IPS-18c (cell line): ENCODE measurements at regions not wholly inside any gene's neighbourhood (a gene's known extent, or its start where the extent isn't known, plus 50 kb on each side); places are given as distances from the start of the nearest gene placed in this dataset.
"Not testable (repeated sequence)": the region's sequence is repeated elsewhere in the genome, so short reads cannot be mapped to it uniquely, and the experiment has no call there.

Source experiments
- H3K4me3 ChIP-seq: 2 replicates; pipeline ENCODE4 v1.7.0; 2013; ENCODE audit warnings: low read depth, mild to moderate bottlenecking, low read length, moderate library complexity; ENCODE audit not compliant: insufficient read depth
- H3K9me3 ChIP-seq: one replicate; pipeline ENCODE4 v1.6.1; 2013; ENCODE audit warnings: mild to moderate bottlenecking, low read length, moderate library complexity; ENCODE audit not compliant: control insufficient read depth, insufficient read depth

GRCh38 chr14:82814339-82814738 is 1280.7 kb upstream of the SEL1L start:
- not testable (repeated sequence) for H3K4me3 ChIP-seq, H3K9me3 ChIP-seq

- H3K4me3 ChIP-seq, result no peak overlapping the region
- peaks cover 2% of the 10 kb centered on the region for H3K9me3 ChIP-seq
Observed at GRCh38 chr14:82830596-82830995, 1296.9 kb upstream of the SEL1L start.

- no peak overlapping the region for H3K4me3 ChIP-seq
- H3K9me3 ChIP-seq, result no peaks in the 10 kb centered on the region
Observed at GRCh38 chr14:82836256-82836950, 1302.8 kb upstream of the SEL1L start.

- Histone ChIP-seq H3K4me3 (no peak overlapping the region), H3K9me3 (no peaks in the 10 kb centered on the region)
Observed at GRCh38 chr14:82837611-82838140, 1304.0 kb upstream of the SEL1L start.

GRCh38 chr14:82850576-82850975 is 1316.9 kb upstream of the SEL1L start:
- Histone ChIP-seq H3K4me3 (no peak overlapping the region), H3K9me3 (no peaks in the 10 kb centered on the region)

- Histone ChIP-seq H3K9me3 (no peaks in the 10 kb centered on the region), H3K4me3 (no peak overlapping the region)
Observed at GRCh38 chr14:82854131-82854530, 1320.5 kb upstream of the SEL1L start.

- Histone ChIP-seq H3K9me3 (no peaks in the 10 kb centered on the region), H3K4me3 (no peak overlapping the region)
Observed at GRCh38 chr14:82854901-82855300, 1321.2 kb upstream of the SEL1L start.

- no peak overlapping the region for H3K4me3 ChIP-seq
- H3K9me3 ChIP-seq, result no peaks in the 10 kb centered on the region
Observed at GRCh38 chr14:82855912-82856391, 1322.3 kb upstream of the SEL1L start.

GRCh38 chr14:82861313-82861712 is 1327.7 kb upstream of the SEL1L start:
- Histone ChIP-seq H3K9me3 (no peaks in the 10 kb centered on the region), H3K4me3 (no peak overlapping the region)

GRCh38 chr14:82872494-82872893 is 1338.8 kb upstream of the SEL1L start:
- Histone ChIP-seq H3K9me3 (no peaks in the 10 kb centered on the region), H3K4me3 (no peak overlapping the region)

- H3K9me3 ChIP-seq, result no peaks in the 10 kb centered on the region
- H3K4me3 ChIP-seq, result no peak overlapping the region
Observed at GRCh38 chr14:82878951-82879350, 1345.3 kb upstream of the SEL1L start.

GRCh38 chr14:82879949-82880535 is 1346.4 kb upstream of the SEL1L start:
- H3K9me3 ChIP-seq, result no peaks in the 10 kb centered on the region

GRCh38 chr14:82886670-82887069 is 1353.0 kb upstream of the SEL1L start:
- no peak overlapping the region for H3K4me3 ChIP-seq
- H3K9me3 ChIP-seq, result no peaks in the 10 kb centered on the region

More at GRCh38 chr14:82879949-82880535, 1346.4 kb upstream of the SEL1L start:
- H3K4me3 ChIP-seq, result no peak overlapping the region

GRCh38 chr14:82889701-82890100 is 1356.0 kb upstream of the SEL1L start:
- Histone ChIP-seq H3K9me3 (no peaks in the 10 kb centered on the region), H3K4me3 (no peak overlapping the region)

GRCh38 chr14:82896476-82896875 is 1362.8 kb upstream of the SEL1L start:
- Histone ChIP-seq H3K4me3 (no peak overlapping the region), H3K9me3 (no peaks in the 10 kb centered on the region)

GRCh38 chr14:82897469-82898308 is 1364.0 kb upstream of the SEL1L start:
- H3K9me3 ChIP-seq, result no peaks in the 10 kb centered on the region
- no peak overlapping the region for H3K4me3 ChIP-seq

GRCh38 chr14:82905762-82906161 is 1372.1 kb upstream of the SEL1L start:
- Histone ChIP-seq H3K9me3 (no peaks in the 10 kb centered on the region), H3K4me3 (no peak overlapping the region)

- H3K9me3 ChIP-seq, result no peaks in the 10 kb centered on the region
- H3K4me3 ChIP-seq, result no peak overlapping the region
Observed at GRCh38 chr14:82911930-82912329, 1378.3 kb upstream of the SEL1L start.
